Urinary bladder (tissue), 3 donors: ENCODE measurements at regions not wholly inside any gene's neighbourhood (a gene's known extent, or its start where the extent isn't known, plus 50 kb on each side); places are given as distances from the start of the nearest gene placed in this dataset.
"Not testable (repeated sequence)": the region's sequence is repeated elsewhere in the genome, so short reads cannot be mapped to it uniquely, and the experiment has no call there.

Source experiments
- DNase-seq: peaks from one replicate; pipeline ENCODE4 v3.0.0-alpha.2; 2015; ENCODE audit errors: extremely low spot score
- H3K27ac ChIP-seq: one replicate; pipeline ENCODE4 v1.5.1; 2013; ENCODE audit warnings: low read depth, mild to moderate bottlenecking, moderate library complexity
- H3K36me3 ChIP-seq: one replicate; pipeline ENCODE4 v1.6.1; 2013; ENCODE audit warnings: mild to moderate bottlenecking, moderate library complexity; ENCODE audit not compliant: insufficient read depth
- H3K4me1 ChIP-seq: one replicate; pipeline ENCODE4 v1.6.1; 2013; ENCODE audit warnings: mild to moderate bottlenecking, moderate library complexity; ENCODE audit not compliant: insufficient read depth
- H3K4me3 ChIP-seq: one replicate; pipeline ENCODE4 v1.5.1; 2013; ENCODE audit warnings: low read depth, low read length
- WGBS: extraction: QIAGEN DNeasy Blood & Tissue Kit; methylation state at CpG from one replicate; pipeline ENCODE4 v1.1.7; 2013; 5-methylcytosine and 5-hydroxymethylcytosine counted together
- donor health status: healthy with polysubstance abuse.
- donor health status: healthy.

GRCh38 chr1:234851450-234852438 is 241.8 kb upstream of the IRF2BP2 start:
- no peak overlapping the region for H3K27ac ChIP-seq
- 74% methylated on average over 9 of the region's 9 CpGs for WGBS
- DNase-seq = no peak
- H3K4me1 ChIP-seq = no peaks in the 10 kb centered on the region
- H3K36me3 ChIP-seq = no peaks in the 10 kb centered on the region
- no peak overlapping the region for H3K4me3 ChIP-seq

- Histone ChIP-seq H3K4me1 (no peaks in the 10 kb centered on the region), H3K27ac (no peak overlapping the region), H3K36me3 (no peaks in the 10 kb centered on the region), H3K4me3 (no peak overlapping the region)
- WGBS = 75% methylated on average over 8 of the region's 8 CpGs
- no peak for DNase-seq
These were observed 239.9 kb upstream of the IRF2BP2 start for GRCh38 chr1:234849832-234850231.

GRCh38 chr1:234848972-234849649 is 239.1 kb upstream of the IRF2BP2 start:
- Histone ChIP-seq H3K36me3 (no peaks in the 10 kb centered on the region), H3K4me1 (no peaks in the 10 kb centered on the region), H3K4me3 (no peak overlapping the region), H3K27ac (no peak overlapping the region)
- 58% methylated on average over 6 of the region's 6 CpGs for WGBS
- no peak for DNase-seq

GRCh38 chr1:234846813-234847212 is 236.8 kb upstream of the IRF2BP2 start:
- not testable (repeated sequence) for H3K27ac ChIP-seq, H3K36me3 ChIP-seq, H3K4me1 ChIP-seq, H3K4me3 ChIP-seq, DNase-seq
- 95% methylated on average over 2 of the region's 2 CpGs for WGBS

GRCh38 chr1:234845836-234846235 is 235.9 kb upstream of the IRF2BP2 start:
- no peak for DNase-seq
- H3K4me3 ChIP-seq = no peak overlapping the region
- H3K27ac ChIP-seq = no peak overlapping the region
- H3K36me3 ChIP-seq = no peaks in the 10 kb centered on the region
- WGBS = 89% methylated on average over 2 of the region's 2 CpGs
- no peaks in the 10 kb centered on the region for H3K4me1 ChIP-seq

GRCh38 chr1:234845097-234845660 is 235.2 kb upstream of the IRF2BP2 start:
- no peak overlapping the region for H3K27ac ChIP-seq
- DNase-seq = no peak
- H3K4me1 ChIP-seq = no peaks in the 10 kb centered on the region
- H3K4me3 ChIP-seq = no peak overlapping the region
- 80% methylated on average over 5 of the region's 5 CpGs for WGBS
- H3K36me3 ChIP-seq = no peaks in the 10 kb centered on the region

GRCh38 chr1:234844479-234845031 is 234.6 kb upstream of the IRF2BP2 start:
- WGBS = 76% methylated on average over 7 of the region's 7 CpGs
- no peak overlapping the region for H3K4me3 ChIP-seq
- H3K27ac ChIP-seq = no peak overlapping the region
- DNase-seq = no peak
- no peaks in the 10 kb centered on the region for H3K36me3 ChIP-seq
- no peaks in the 10 kb centered on the region for H3K4me1 ChIP-seq

- no peak overlapping the region for H3K4me3 ChIP-seq
- WGBS = 55% methylated on average over 3 of the region's 3 CpGs
These were observed 234.0 kb upstream of the IRF2BP2 start for GRCh38 chr1:234843946-234844345.

GRCh38 chr1:234842726-234843641 is 233.0 kb upstream of the IRF2BP2 start:
- WGBS = 75% methylated on average over 12 of the region's 12 CpGs

More at GRCh38 chr1:234843946-234844345, 234.0 kb upstream of the IRF2BP2 start:
- H3K27ac ChIP-seq = no peak overlapping the region
- no peaks in the 10 kb centered on the region for H3K4me1 ChIP-seq
- no peaks in the 10 kb centered on the region for H3K36me3 ChIP-seq
- no peak for DNase-seq

GRCh38 chr1:234841710-234842231 is 231.8 kb upstream of the IRF2BP2 start:
- WGBS = 68% methylated on average over 7 of the region's 7 CpGs
- H3K4me3 ChIP-seq = no peak overlapping the region
- H3K27ac ChIP-seq = no peak overlapping the region
- no peaks in the 10 kb centered on the region for H3K4me1 ChIP-seq
- no peaks in the 10 kb centered on the region for H3K36me3 ChIP-seq
- DNase-seq = no peak

More at GRCh38 chr1:234842726-234843641, 233.0 kb upstream of the IRF2BP2 start:
- Histone ChIP-seq H3K4me1 (no peaks in the 10 kb centered on the region), H3K4me3 (no peak overlapping the region), H3K36me3 (no peaks in the 10 kb centered on the region), H3K27ac (no peak overlapping the region)
- DNase-seq = no peak

- DNase-seq = no peak
- no peaks in the 10 kb centered on the region for H3K4me1 ChIP-seq
- no peak overlapping the region for H3K4me3 ChIP-seq
- no peak overlapping the region for H3K27ac ChIP-seq
- H3K36me3 ChIP-seq = no peaks in the 10 kb centered on the region
- WGBS = 82% methylated on average over 3 of the region's 3 CpGs
These were observed 231.3 kb upstream of the IRF2BP2 start for GRCh38 chr1:234841281-234841680.

GRCh38 chr1:234840843-234841242 is 230.9 kb upstream of the IRF2BP2 start:
- H3K36me3 ChIP-seq = no peaks in the 10 kb centered on the region
- H3K4me1 ChIP-seq = no peaks in the 10 kb centered on the region
- 68% methylated on average over 2 of the region's 2 CpGs for WGBS
- no peak overlapping the region for H3K4me3 ChIP-seq
- DNase-seq = no peak
- H3K27ac ChIP-seq = no peak overlapping the region
